OCI-LY1 (cell line): ENCODE measurements at regions not wholly inside any gene's neighbourhood (a gene's known extent, or its start where the extent isn't known, plus 50 kb on each side); places are given as distances from the start of the nearest gene placed in this dataset.
"Not testable (repeated sequence)": the region's sequence is repeated elsewhere in the genome, so short reads cannot be mapped to it uniquely, and the experiment has no call there.

Experiments used
- H2AFZ ChIP-seq: fragments of 200-600 bp; sonication (generic), shearing (Covaris generic); 2 replicates; pipeline ENCODE4 v1.6.0; 2014; ENCODE audit warnings: antibody characterized with exemption, mild to moderate bottlenecking, low read length
- H3F3A ChIP-seq: fragments of 200-600 bp; sonication (generic), shearing (Covaris generic); 2 replicates; pipeline ENCODE4 v1.6.0; 2014; ENCODE audit warnings: mild to moderate bottlenecking, antibody characterized with exemption, low read length, moderate library complexity; ENCODE audit not compliant: insufficient read depth
- H3K27ac ChIP-seq: fragments of 200-600 bp; sonication (generic); 2 replicates; pipeline ENCODE4 v1.5.1; 2014; ENCODE audit warnings: low read length, mixed run types, mild to moderate bottlenecking, low read depth; ENCODE audit not compliant: poor library complexity, severe bottlenecking
- H3K27me3 ChIP-seq: fragments of 200-600 bp; sonication (generic); 2 replicates; pipeline ENCODE4 v1.6.0; 2014; ENCODE audit warnings: antibody characterized with exemption, mild to moderate bottlenecking, low read length, moderate library complexity; ENCODE audit not compliant: insufficient read depth
- H3K36me3 ChIP-seq: fragments of 200-600 bp; sonication (generic); 2 replicates; pipeline ENCODE4 v1.6.1; 2014; ENCODE audit warnings: mild to moderate bottlenecking, antibody characterized with exemption, low read length, moderate library complexity, mixed read lengths; ENCODE audit not compliant: insufficient read depth
- H3K4me1 ChIP-seq: fragments of 200-600 bp; sonication (generic); 2 replicates; pipeline ENCODE4 v1.5.1; 2014; ENCODE audit warnings: mild to moderate bottlenecking, low read length, moderate library complexity; ENCODE audit not compliant: insufficient read depth, severe bottlenecking
- H3K4me2 ChIP-seq: fragments of 200-600 bp; sonication (generic), shearing (Covaris generic); 2 replicates; pipeline ENCODE4 v1.6.1; 2014; ENCODE audit warnings: low read length
- H3K4me3 ChIP-seq: fragments of 200-600 bp; sonication (generic); 2 replicates; pipeline ENCODE4 v1.5.1; 2014; ENCODE audit warnings: low read length, low read depth, mild to moderate bottlenecking, mixed read lengths; ENCODE audit not compliant: poor library complexity, severe bottlenecking
- H3K79me2 ChIP-seq: fragments of 200-600 bp; shearing (Covaris generic); 2 replicates; pipeline ENCODE4 v1.6.1; 2016; ENCODE audit warnings: mixed run types, low read length, mixed read lengths; ENCODE audit not compliant: insufficient read depth
- H3K9ac ChIP-seq: fragments of 200-600 bp; sonication (generic), shearing (Covaris generic); 2 replicates; pipeline ENCODE4 v1.6.1; 2014; ENCODE audit warnings: mild to moderate bottlenecking, low read length, mixed read lengths
- H3K9me2 ChIP-seq: fragments of 200-600 bp; sonication (generic), shearing (Covaris generic); 2 replicates; pipeline ENCODE4 v1.6.1; 2014; ENCODE audit warnings: low read depth, mild to moderate bottlenecking, low read length, mixed read lengths
- H3K9me3 ChIP-seq: fragments of 200-600 bp; shearing (Covaris generic); 2 replicates; pipeline ENCODE4 v1.6.1; 2014; ENCODE audit warnings: low read length, mixed read lengths
- H4K20me1 ChIP-seq: fragments of 200-600 bp; sonication (generic), shearing (Covaris generic); 2 replicates; pipeline ENCODE4 v1.6.0; 2016; ENCODE audit warnings: mild to moderate bottlenecking, low read length; ENCODE audit not compliant: insufficient read depth
- CTCF ChIP-seq: fragments of 200-600 bp; sonication (generic), shearing (Covaris generic); IDR thresholded peaks from 2 replicates; pipeline ENCODE4 v1.5.1; 2017; ENCODE audit warnings: mild to moderate bottlenecking, antibody characterized with exemption, low read length, moderate library complexity, mixed read lengths
- EZH2 ChIP-seq: fragments of 200-600 bp; sonication (generic), shearing (Covaris generic); IDR thresholded peaks from 2 replicates; pipeline ENCODE4 v1.8.0; 2017; ENCODE audit warnings: borderline replicate concordance, mixed run types, mild to moderate bottlenecking, antibody characterized with exemption, low read length, moderate library complexity, mixed read lengths

GRCh38 chr2:156229724-156230362, 102.7 kb downstream of the NR4A2 start:
- Histone ChIP-seq H2AFZ (no peak overlapping the region), H3K27me3 (no peaks in the 10 kb centered on the region), H3K9ac (no peak overlapping the region), H3K9me3 (no peaks in the 10 kb centered on the region), H3K79me2 (no peaks in the 10 kb centered on the region), H4K20me1 (no peaks in the 10 kb centered on the region), H3K27ac (no peak overlapping the region), H3K36me3 (no peaks in the 10 kb centered on the region), H3K4me2 (no peak overlapping the region), H3F3A (no peaks in the 10 kb centered on the region), H3K9me2 (no peaks in the 10 kb centered on the region), H3K4me3 (no peak overlapping the region), H3K4me1 (no peaks in the 10 kb centered on the region)
- TF ChIP-seq CTCF (no peak), EZH2 (no peak)

- H3K9me3 ChIP-seq, H4K20me1 ChIP-seq, H3K4me1 ChIP-seq, H3K36me3 ChIP-seq, H3K27ac ChIP-seq, H2AFZ ChIP-seq, H3F3A ChIP-seq, H3K9me2 ChIP-seq, H3K9ac ChIP-seq, H3K4me3 ChIP-seq, H3K27me3 ChIP-seq, H3K79me2 ChIP-seq, H3K4me2 ChIP-seq: not testable (repeated sequence)
Measured at GRCh38 chr2:156223328-156223727, 109.2 kb downstream of the NR4A2 start.

GRCh38 chr2:156221703-156222102, 110.8 kb downstream of the NR4A2 start:
- Histone ChIP-seq H3K4me3 (no peak overlapping the region), H3K9ac (no peak overlapping the region), H2AFZ (no peak overlapping the region), H3F3A (no peaks in the 10 kb centered on the region), H3K27me3 (no peaks in the 10 kb centered on the region), H3K9me3 (no peaks in the 10 kb centered on the region), H3K36me3 (no peaks in the 10 kb centered on the region), H3K4me2 (no peak overlapping the region), H3K79me2 (no peaks in the 10 kb centered on the region), H3K27ac (no peak overlapping the region), H3K9me2 (no peaks in the 10 kb centered on the region), H3K4me1 (no peaks in the 10 kb centered on the region), H4K20me1 (no peaks in the 10 kb centered on the region)
- no peak for TF ChIP-seq CTCF

DNA sequence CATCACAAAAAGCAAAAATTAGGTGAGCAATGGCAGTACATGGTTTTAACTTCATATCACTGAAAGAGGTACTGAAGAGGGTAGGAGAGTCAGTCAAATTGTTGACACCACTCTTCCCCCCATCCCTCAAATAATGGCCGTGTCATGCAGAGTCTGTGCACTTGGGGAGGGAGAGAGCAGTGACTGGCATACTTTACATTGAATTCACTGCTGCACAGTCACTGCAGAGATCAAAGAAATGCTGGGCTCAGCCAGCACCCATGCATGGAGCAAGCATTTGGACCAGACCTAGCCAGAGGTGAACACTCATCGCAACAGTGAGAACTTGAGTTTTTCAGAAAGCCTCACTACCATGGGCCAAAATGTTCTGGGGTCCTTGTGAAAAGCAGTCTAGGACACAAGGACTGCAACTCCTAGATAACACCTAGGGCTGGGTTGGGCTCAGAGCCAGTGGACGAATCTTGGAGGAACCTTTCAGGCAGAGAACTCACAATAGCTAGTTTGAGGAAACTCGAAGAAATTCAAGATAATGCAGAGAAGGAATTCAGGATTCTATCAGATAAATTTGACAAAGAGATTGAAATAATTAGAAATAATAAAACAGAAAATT, 112.9 kb downstream of the NR4A2 start:
- Histone ChIP-seq H3F3A (no peaks in the 10 kb centered on the region), H4K20me1 (no peaks in the 10 kb centered on the region), H3K9ac (no peak overlapping the region), H2AFZ (no peak overlapping the region), H3K9me3 (no peaks in the 10 kb centered on the region), H3K4me1 (no peaks in the 10 kb centered on the region), H3K27ac (no peak overlapping the region), H3K4me3 (no peak overlapping the region), H3K9me2 (no peaks in the 10 kb centered on the region), H3K79me2 (no peaks in the 10 kb centered on the region), H3K27me3 (no peaks in the 10 kb centered on the region), H3K36me3 (no peaks in the 10 kb centered on the region), H3K4me2 (no peak overlapping the region)
- TF ChIP-seq EZH2: no peak
- TF ChIP-seq CTCF: no peak
